ENCODE measurements at regions not wholly inside any gene's neighbourhood (a gene's known extent, or its start where the extent isn't known, plus 50 kb on each side); places are given as distances from the start of the nearest gene placed in this dataset.

DNA sequence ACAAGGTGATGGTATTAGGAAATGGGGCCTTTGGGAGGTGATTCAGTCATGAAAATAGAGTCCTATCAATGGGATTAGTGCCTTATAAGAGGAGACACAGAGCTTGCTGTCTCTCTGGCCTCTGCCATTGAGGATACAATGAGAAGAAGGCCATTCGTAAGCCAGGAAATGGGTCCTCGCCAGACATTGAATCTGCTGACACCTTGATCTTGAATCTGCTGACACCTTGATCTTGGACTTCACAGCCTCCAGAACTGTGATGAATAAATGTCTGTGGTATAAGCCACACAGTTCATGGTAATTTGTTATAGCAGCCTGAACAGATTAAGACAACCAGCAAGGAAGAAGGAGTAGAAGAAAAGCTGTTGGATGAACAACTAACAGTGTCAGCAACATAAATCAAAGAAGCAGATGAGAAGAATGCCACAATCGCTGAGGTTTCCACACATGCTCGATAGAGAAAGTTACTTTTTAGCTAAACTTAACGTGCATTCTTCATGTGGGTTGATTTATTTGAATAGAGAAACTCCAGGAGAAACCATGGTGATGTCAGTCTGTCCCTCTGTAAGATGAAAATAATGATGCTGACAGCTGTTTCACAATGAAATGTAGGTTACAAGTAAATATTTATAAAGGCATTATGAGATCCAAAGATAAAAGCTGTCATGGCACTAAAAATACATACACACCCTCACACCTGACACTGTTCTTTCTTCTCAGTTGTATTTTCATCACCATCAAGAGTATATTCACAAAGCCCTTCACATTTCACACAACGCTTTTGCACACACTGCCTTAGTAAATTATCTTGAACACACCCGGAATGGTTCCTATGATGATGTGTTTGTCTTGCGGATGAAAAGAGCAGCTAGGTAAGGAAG lies 153.7 kb upstream of the NCK2 start:
- TF ChIP-seq, protein P1, sequence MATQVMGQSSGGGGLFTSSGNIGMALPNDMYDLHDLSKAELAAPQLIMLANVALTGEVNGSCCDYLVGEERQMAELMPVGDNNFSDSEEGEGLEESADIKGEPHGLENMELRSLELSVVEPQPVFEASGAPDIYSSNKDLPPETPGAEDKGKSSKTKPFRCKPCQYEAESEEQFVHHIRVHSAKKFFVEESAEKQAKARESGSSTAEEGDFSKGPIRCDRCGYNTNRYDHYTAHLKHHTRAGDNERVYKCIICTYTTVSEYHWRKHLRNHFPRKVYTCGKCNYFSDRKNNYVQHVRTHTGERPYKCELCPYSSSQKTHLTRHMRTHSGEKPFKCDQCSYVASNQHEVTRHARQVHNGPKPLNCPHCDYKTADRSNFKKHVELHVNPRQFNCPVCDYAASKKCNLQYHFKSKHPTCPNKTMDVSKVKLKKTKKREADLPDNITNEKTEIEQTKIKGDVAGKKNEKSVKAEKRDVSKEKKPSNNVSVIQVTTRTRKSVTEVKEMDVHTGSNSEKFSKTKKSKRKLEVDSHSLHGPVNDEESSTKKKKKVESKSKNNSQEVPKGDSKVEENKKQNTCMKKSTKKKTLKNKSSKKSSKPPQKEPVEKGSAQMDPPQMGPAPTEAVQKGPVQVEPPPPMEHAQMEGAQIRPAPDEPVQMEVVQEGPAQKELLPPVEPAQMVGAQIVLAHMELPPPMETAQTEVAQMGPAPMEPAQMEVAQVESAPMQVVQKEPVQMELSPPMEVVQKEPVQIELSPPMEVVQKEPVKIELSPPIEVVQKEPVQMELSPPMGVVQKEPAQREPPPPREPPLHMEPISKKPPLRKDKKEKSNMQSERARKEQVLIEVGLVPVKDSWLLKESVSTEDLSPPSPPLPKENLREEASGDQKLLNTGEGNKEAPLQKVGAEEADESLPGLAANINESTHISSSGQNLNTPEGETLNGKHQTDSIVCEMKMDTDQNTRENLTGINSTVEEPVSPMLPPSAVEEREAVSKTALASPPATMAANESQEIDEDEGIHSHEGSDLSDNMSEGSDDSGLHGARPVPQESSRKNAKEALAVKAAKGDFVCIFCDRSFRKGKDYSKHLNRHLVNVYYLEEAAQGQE (IDR thresholded peaks at IDR 0.05; ENCODE audit: low read depth): no peak
- no peak for TF ChIP-seq RAD21 (IDR thresholded peaks at IDR 0.05; ENCODE audit: low read depth)
- TF ChIP-seq, protein P2, sequence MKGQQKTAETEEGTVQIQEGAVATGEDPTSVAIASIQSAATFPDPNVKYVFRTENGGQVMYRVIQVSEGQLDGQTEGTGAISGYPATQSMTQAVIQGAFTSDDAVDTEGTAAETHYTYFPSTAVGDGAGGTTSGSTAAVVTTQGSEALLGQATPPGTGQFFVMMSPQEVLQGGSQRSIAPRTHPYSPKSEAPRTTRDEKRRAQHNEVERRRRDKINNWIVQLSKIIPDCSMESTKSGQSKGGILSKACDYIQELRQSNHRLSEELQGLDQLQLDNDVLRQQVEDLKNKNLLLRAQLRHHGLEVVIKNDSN (IDR thresholded peaks at IDR 0.05): no peak
- no peak for TF ChIP-seq EP300 (IDR thresholded peaks at IDR 0.05; ENCODE audit: borderline replicate concordance)
- no peak for TF ChIP-seq TAF1 (IDR thresholded peaks at IDR 0.05; ENCODE audit: low read depth)
- no peak for TF ChIP-seq EGR1 (IDR thresholded peaks at IDR 0.05)
- no peak for TF ChIP-seq NFIC (IDR thresholded peaks at IDR 0.05)
- no peak for TF ChIP-seq CEBPB (IDR thresholded peaks at IDR 0.05)
